ENCODE measurements at regions not wholly inside any gene's neighbourhood (a gene's known extent, or its start where the extent isn't known, plus 50 kb on each side); places are given as distances from the start of the nearest gene placed in this dataset.

DNA sequence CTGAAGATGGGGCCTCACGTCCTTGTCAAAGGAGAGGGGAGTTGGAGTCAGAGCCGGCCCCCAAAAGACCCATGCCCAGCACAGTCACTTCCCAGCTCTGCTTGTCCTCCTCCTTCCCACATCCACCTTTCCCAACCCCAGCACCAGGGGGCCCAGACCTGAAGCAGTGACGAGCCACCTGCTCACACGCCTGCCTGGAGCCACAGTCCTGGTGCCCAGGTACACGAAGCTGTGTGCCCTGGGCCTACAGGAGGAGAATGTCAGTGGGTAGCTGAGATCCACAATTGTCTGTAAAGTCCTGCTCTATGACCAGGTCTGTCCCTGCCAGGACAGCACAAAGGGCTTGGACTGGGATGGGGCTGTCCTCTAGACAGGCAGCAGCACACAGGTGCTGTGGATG is 126.8 kb upstream of the PZP start:
- H3K4me1 ChIP-seq = no peaks in the 10 kb centered on the region
- no peak overlapping the region for H3K4me3 ChIP-seq
- no peak for DNase-seq (ENCODE audit: low spot score in 2 of 2)
- no peaks in the 10 kb centered on the region for H3K9me3 ChIP-seq
- TF ChIP-seq, protein P1, sequence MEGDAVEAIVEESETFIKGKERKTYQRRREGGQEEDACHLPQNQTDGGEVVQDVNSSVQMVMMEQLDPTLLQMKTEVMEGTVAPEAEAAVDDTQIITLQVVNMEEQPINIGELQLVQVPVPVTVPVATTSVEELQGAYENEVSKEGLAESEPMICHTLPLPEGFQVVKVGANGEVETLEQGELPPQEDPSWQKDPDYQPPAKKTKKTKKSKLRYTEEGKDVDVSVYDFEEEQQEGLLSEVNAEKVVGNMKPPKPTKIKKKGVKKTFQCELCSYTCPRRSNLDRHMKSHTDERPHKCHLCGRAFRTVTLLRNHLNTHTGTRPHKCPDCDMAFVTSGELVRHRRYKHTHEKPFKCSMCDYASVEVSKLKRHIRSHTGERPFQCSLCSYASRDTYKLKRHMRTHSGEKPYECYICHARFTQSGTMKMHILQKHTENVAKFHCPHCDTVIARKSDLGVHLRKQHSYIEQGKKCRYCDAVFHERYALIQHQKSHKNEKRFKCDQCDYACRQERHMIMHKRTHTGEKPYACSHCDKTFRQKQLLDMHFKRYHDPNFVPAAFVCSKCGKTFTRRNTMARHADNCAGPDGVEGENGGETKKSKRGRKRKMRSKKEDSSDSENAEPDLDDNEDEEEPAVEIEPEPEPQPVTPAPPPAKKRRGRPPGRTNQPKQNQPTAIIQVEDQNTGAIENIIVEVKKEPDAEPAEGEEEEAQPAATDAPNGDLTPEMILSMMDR (IDR thresholded peaks at IDR 0.05) = no peak
- H3K27ac ChIP-seq = no peak overlapping the region
- intact Hi-C loops (cut with DNase I) = no loop called here
- H3K36me3 ChIP-seq = no peaks in the 10 kb centered on the region
- no peaks in the 10 kb centered on the region for H3K27me3 ChIP-seq

- TF ChIP-seq, protein P1 (IDR thresholded peaks at IDR 0.05) = no peak
- H3K27ac ChIP-seq = no peak overlapping the region
Observed at GRCh38 chr12:9334041-9334692, 126.0 kb upstream of the PZP start.

GRCh38 chr12:9333161-9333560 is 125.0 kb upstream of the PZP start:
- Histone ChIP-seq H3K4me1 (no peaks in the 10 kb centered on the region), H3K27me3 (no peaks in the 10 kb centered on the region), H3K9me3 (no peaks in the 10 kb centered on the region), H3K27ac (no peak overlapping the region), H3K4me3 (no peak overlapping the region), H3K36me3 (no peaks in the 10 kb centered on the region)
- intact Hi-C loops (cut with DNase I) = no loop called here
- no peak for DNase-seq (ENCODE audit: low spot score in 2 of 2)
- TF ChIP-seq, protein P1 (IDR thresholded peaks at IDR 0.05) = no peak

More at GRCh38 chr12:9334041-9334692, 126.0 kb upstream of the PZP start:
- no peaks in the 10 kb centered on the region for H3K4me1 ChIP-seq
- H3K36me3 ChIP-seq = no peaks in the 10 kb centered on the region
- no peaks in the 10 kb centered on the region for H3K9me3 ChIP-seq
- no peak for DNase-seq (ENCODE audit: low spot score in 2 of 2)
- H3K4me3 ChIP-seq = no peak overlapping the region
- intact Hi-C loops (cut with DNase I) = no loop called here
- H3K27me3 ChIP-seq = no peaks in the 10 kb centered on the region

DNA sequence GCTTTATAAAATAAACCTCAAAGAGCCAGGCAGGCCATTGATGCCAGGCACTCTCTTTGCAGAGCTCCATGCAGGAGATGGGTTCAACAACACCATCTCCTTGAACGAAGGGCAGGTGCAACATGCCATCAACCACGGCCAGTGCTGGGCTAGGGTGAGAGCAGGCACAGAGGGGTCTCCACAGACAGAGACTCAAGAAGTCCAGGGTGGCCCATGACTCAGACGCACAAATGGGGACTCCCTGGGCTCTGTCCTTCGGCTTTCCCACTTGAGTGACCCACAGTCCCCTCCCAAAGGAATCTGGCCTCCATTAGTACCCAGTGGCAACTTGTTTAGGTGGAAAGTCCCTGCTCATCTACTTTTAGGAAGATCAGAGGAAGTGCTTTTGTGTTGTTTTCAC is 124.4 kb upstream of the PZP start:
- no peak overlapping the region for H3K27ac ChIP-seq
- no peaks in the 10 kb centered on the region for H3K4me1 ChIP-seq
- H3K36me3 ChIP-seq = no peaks in the 10 kb centered on the region
- no peak overlapping the region for H3K4me3 ChIP-seq
- DNase-seq (ENCODE audit: low spot score in 2 of 2) = no peak
- H3K27me3 ChIP-seq = no peaks in the 10 kb centered on the region
- intact Hi-C loops (cut with DNase I) = no loop called here
- TF ChIP-seq, protein P1 (IDR thresholded peaks at IDR 0.05) = no peak
- H3K9me3 ChIP-seq = no peaks in the 10 kb centered on the region

GRCh38 chr12:9331218-9331626 is 123.0 kb upstream of the PZP start:
- Histone ChIP-seq H3K36me3 (no peaks in the 10 kb centered on the region), H3K4me1 (no peaks in the 10 kb centered on the region), H3K27ac (no peak overlapping the region), H3K9me3 (no peaks in the 10 kb centered on the region), H3K27me3 (no peaks in the 10 kb centered on the region), H3K4me3 (no peak overlapping the region)
- DNase-seq (ENCODE audit: low spot score in 2 of 2) = peak in 1 of 2 donors; percentile 70
- TF ChIP-seq, protein P1 (IDR thresholded peaks at IDR 0.05) = peak; percentile 64 to 69 (median 67)
- intact Hi-C loops (cut with DNase I) = no loop called here

GRCh38 chr12:9329019-9329418 is 120.8 kb upstream of the PZP start:
- Histone ChIP-seq H3K9me3 (no peaks in the 10 kb centered on the region), H3K4me1 (no peaks in the 10 kb centered on the region), H3K4me3 (no peak overlapping the region), H3K36me3 (no peaks in the 10 kb centered on the region), H3K27ac (no peak overlapping the region), H3K27me3 (no peaks in the 10 kb centered on the region)
- TF ChIP-seq, protein P1 (IDR thresholded peaks at IDR 0.05) = no peak
- DNase-seq (ENCODE audit: low spot score in 2 of 2) = no peak
- intact Hi-C loops (cut with DNase I) = no loop called here
